Sigmoid colon (tissue), 6 donors: ENCODE measurements at regions not wholly inside any gene's neighbourhood (a gene's known extent, or its start where the extent isn't known, plus 50 kb on each side); places are given as distances from the start of the nearest gene placed in this dataset.

ENCODE experiments used
- DNase-seq: peaks from one replicate; pipeline ENCODE4 v3.0.0-alpha.2; 2019
- H3K27ac ChIP-seq, 4 donors: fragments of 200-600 bp; sonication (generic); one replicate each; pipeline ENCODE4 v1.5.1; 2016 to 2019; ENCODE audit warnings: mild to moderate bottlenecking in 1 of 4
- H3K27me3 ChIP-seq, 3 donors: fragments of 200-600 bp; sonication (generic); one replicate each; pipeline ENCODE4 v1.5.1; 2019; ENCODE audit warnings: mild to moderate bottlenecking in 1 of 3
- H3K36me3 ChIP-seq, 4 donors: fragments of 200-600 bp; sonication (generic); one replicate each; pipeline ENCODE4 v1.5.1; 2016 to 2019
- H3K4me1 ChIP-seq, 4 donors: fragments of 200-600 bp; sonication (generic); one replicate each; pipeline ENCODE4 v1.5.1; 2017 to 2019
- H3K4me3 ChIP-seq, 4 donors: fragments of 200-600 bp; sonication (generic); one replicate each; pipeline ENCODE4 v1.5.1; 2017 to 2019; ENCODE audit warnings: mild to moderate bottlenecking in 2 of 4, moderate library complexity in 1 of 4
- H3K9me3 ChIP-seq, 4 donors: fragments of 200-600 bp in 3 of 4; sonication (generic) in 3 of 4; one replicate each; pipeline versions ENCODE4 v1.5.1 to v1.6.1; 2013 to 2019
- CTCF ChIP-seq, 4 experiments: fragments of 450-650 bp in 3 of 4; fragments of 200-600 bp in 1 of 4; IDR thresholded peaks; one replicate each; pipeline ENCODE4 v1.5.1; 2016 to 2019; ENCODE audit warnings: antibody characterized with exemption in 4 of 4, mild to moderate bottlenecking in 3 of 4, moderate library complexity in 2 of 4
- EP300 ChIP-seq, 4 donors: sonication (generic); formaldehyde crosslinking; IDR thresholded peaks; one replicate each; pipeline ENCODE4 v1.6.1; 2017; ENCODE audit warnings: antibody characterized with exemption in 4 of 4
- POLR2A ChIP-seq, 2 donors: fragments of 450-650 bp; IDR thresholded peaks; one replicate each; pipeline ENCODE4 v1.6.1; 2016; ENCODE audit warnings: antibody characterized with exemption in 2 of 2, mild to moderate bottlenecking in 2 of 2, moderate library complexity in 2 of 2
- POLR2AphosphoS5 ChIP-seq, 4 donors: sonication (generic); formaldehyde crosslinking; IDR thresholded peaks; one replicate each; pipeline ENCODE4 v1.6.1; 2017; ENCODE audit warnings: antibody characterized with exemption in 4 of 4
- whole genome bisulfite sequencing, 2 donors: extraction: QIAGEN DNeasy Blood & Tissue Kit; methylation state at CpG; one replicate each; pipeline ENCODE4 v1.1.7; 2013; 5-methylcytosine and 5-hydroxymethylcytosine counted together
- intact Hi-C: fragments of 100-400 bp; cut with DNase I; formaldehyde crosslinking; loops from one replicate; pipeline ENCODE4 v1.15.1; 2023
- donor health status: healthy with polysubstance abuse.
- donor health status: healthy.

- H3K36me3 ChIP-seq, result no peaks in the 10 kb centered on the region
- H3K27me3 ChIP-seq, result no peaks in the 10 kb centered on the region
- TF ChIP-seq POLR2A (IDR thresholded peaks at IDR 0.05) (no peak), EP300 (IDR thresholded peaks at IDR 0.05) (no peak), POLR2AphosphoS5 (IDR thresholded peaks at IDR 0.05) (peak in 3 of 4 donors; percentile 49 to 51 (median 51)), CTCF (IDR thresholded peaks at IDR 0.05) (no peak)
- peak overlapping the region; percentile 96 to 99 (median 98) for H3K27ac ChIP-seq
- H3K4me3 ChIP-seq, result peak overlapping the region; percentile 77 to 86 (median 84)
- peak; percentile 72 for DNase-seq
- peaks cover 0 to 40% (median 26%) of the 10 kb centered on the region in 4 donors for H3K4me1 ChIP-seq
- 13 to 28% methylated on average over 12 of the region's 12 CpGs for WGBS, 2 donors
- H3K9me3 ChIP-seq, result no peaks in the 10 kb centered on the region
- intact Hi-C loops, result loop anchor here (2.0 kb wide), 1 partner anchor 1043 kb away; the partner anchor contains the start of gene NLGN1
Observed at GRCh38 chr3:174439331-174440252, 419.5 kb upstream of the NAALADL2 start.

- Histone ChIP-seq H3K9me3 (no peaks in the 10 kb centered on the region), H3K4me1 (peaks cover 0 to 39% (median 26%) of the 10 kb centered on the region in 4 donors), H3K4me3 (peak overlapping the region; percentile 77 to 86 (median 84)), H3K27me3 (no peaks in the 10 kb centered on the region), H3K27ac (peak overlapping the region; percentile 96 to 99 (median 98)), H3K36me3 (no peaks in the 10 kb centered on the region)
- TF ChIP-seq POLR2A (IDR thresholded peaks at IDR 0.05) (no peak), EP300 (IDR thresholded peaks at IDR 0.05) (no peak), CTCF (IDR thresholded peaks at IDR 0.05) (no peak), POLR2AphosphoS5 (IDR thresholded peaks at IDR 0.05) (no peak)
- intact Hi-C loops, result loop anchor here (2.0 kb wide), 1 partner anchor 1043 kb away; the partner anchor contains the start of gene NLGN1
- DNase-seq, result peak; percentile 72
- WGBS, 2 donors, result 1 to 2% methylated on average over 8 of the region's 8 CpGs
Observed at GRCh38 chr3:174440253-174440701, 418.9 kb upstream of the NAALADL2 start.

GRCh38 chr3:174440741-174441587 lies 418.2 kb upstream of the NAALADL2 start:
- Histone ChIP-seq H3K27ac (peak overlapping the region; percentile 96 to 99 (median 98)), H3K4me3 (peak overlapping the region; percentile 77 to 86 (median 84)), H3K4me1 (peaks cover 0 to 32% (median 20%) of the 10 kb centered on the region in 4 donors), H3K36me3 (no peaks in the 10 kb centered on the region), H3K27me3 (no peaks in the 10 kb centered on the region), H3K9me3 (no peaks in the 10 kb centered on the region)
- no peak for TF ChIP-seq CTCF (IDR thresholded peaks at IDR 0.05)
- peak; percentile 17 to 69 (median 66) for TF ChIP-seq POLR2AphosphoS5 (IDR thresholded peaks at IDR 0.05)
- peak in 1 of 2 donors; percentile 7 for TF ChIP-seq POLR2A (IDR thresholded peaks at IDR 0.05)
- 0% methylated on average over 107 of the region's 107 CpGs for WGBS, 2 donors
- peak; percentile 94 for DNase-seq
- intact Hi-C loops, result loop anchor here (2.0 kb wide), 1 partner anchor 1044 kb away; the partner anchor contains the start of gene NLGN1

GRCh38 chr3:174441588-174442301 lies 417.4 kb upstream of the NAALADL2 start:
- no peak for DNase-seq
- Histone ChIP-seq H3K9me3 (no peaks in the 10 kb centered on the region), H3K27ac (peak overlapping the region; percentile 96 to 99 (median 98)), H3K4me1 (peaks cover 0 to 26% (median 14%) of the 10 kb centered on the region in 4 donors), H3K27me3 (no peaks in the 10 kb centered on the region), H3K36me3 (no peaks in the 10 kb centered on the region), H3K4me3 (peak overlapping the region; percentile 77 to 86 (median 84))
- TF ChIP-seq CTCF (IDR thresholded peaks at IDR 0.05), result no peak
- TF ChIP-seq EP300 (IDR thresholded peaks at IDR 0.05), result no peak
- no peak for TF ChIP-seq POLR2A (IDR thresholded peaks at IDR 0.05)
- peak in 1 of 4 donors; percentile 32 for TF ChIP-seq POLR2AphosphoS5 (IDR thresholded peaks at IDR 0.05)
- intact Hi-C loops, result loop anchor here (2.0 kb wide), 1 partner anchor 1045 kb away; the partner anchor contains the start of gene NLGN1
- 3 to 10% methylated on average over 11 of the region's 11 CpGs for WGBS, 2 donors
